ENCODE measurements at regions not wholly inside any gene's neighbourhood (a gene's known extent, or its start where the extent isn't known, plus 50 kb on each side); places are given as distances from the start of the nearest gene placed in this dataset.

DNA sequence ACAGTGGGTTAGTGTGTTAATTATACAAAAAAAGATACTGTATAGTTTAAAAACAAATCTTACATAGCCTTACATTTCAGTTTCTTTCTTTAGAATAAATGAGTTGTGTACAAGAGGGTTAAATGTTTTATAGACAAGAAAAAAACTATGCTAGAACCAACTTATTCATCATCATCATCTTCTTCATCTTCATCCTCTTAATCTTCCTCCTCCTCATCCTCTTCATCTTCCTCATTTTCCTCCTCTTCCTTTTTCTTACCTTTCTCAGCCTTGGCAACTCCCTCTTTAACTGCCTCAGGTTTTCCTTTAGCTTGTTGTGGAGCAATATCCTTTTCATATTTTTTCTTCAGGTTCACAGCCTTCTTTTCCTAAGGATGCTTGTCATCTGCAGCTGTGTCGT lies 53.7 kb downstream of the RPS12 start:
- no peak for DNase-seq

DNA sequence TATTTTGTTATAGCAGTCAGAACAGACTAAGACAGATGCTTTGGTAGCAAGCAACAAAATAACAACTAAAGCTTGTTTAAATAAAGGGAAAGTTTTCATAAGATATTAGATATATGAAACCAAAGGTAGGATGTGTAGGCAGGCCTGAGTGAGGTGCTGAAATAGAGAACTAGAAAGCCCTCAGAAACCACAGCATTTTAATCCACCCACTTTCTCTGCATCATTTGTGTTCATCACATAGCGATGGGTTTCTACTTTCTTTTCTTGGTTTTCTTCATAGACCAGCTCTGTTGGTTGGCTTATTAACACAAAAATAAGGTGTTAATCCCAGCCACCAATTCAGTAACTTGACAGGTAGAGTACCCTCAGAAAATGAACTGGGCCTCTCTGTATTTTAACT lies 58.6 kb downstream of the RPS12 start:
- DNase-seq, result no peak

GRCh38 chr6:132877003-132877402 lies 62.6 kb downstream of the RPS12 start:
- DNase-seq, result no peak

DNA sequence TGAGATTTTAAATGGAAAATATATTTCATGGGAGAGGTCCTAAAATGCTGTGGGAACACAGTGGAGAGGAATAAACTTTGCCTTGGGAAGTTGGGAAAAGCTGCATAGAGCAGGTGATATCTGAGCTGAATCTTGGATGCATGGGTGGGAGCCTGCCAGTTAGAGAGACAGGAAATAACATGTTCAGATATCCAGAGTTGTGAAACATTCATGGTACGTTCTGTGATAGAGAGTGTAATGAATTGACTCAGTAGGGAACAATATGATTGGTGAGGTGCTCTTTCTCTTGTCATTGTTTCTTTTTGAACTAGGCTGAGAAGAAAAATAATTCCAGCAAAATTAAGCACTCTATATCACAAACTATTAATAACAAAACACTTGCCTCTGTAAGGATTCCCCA lies 72.8 kb downstream of the RPS12 start:
- DNase-seq, result no peak

GRCh38 chr6:132888701-132889100 lies 74.3 kb downstream of the RPS12 start:
- no peak for DNase-seq

DNA sequence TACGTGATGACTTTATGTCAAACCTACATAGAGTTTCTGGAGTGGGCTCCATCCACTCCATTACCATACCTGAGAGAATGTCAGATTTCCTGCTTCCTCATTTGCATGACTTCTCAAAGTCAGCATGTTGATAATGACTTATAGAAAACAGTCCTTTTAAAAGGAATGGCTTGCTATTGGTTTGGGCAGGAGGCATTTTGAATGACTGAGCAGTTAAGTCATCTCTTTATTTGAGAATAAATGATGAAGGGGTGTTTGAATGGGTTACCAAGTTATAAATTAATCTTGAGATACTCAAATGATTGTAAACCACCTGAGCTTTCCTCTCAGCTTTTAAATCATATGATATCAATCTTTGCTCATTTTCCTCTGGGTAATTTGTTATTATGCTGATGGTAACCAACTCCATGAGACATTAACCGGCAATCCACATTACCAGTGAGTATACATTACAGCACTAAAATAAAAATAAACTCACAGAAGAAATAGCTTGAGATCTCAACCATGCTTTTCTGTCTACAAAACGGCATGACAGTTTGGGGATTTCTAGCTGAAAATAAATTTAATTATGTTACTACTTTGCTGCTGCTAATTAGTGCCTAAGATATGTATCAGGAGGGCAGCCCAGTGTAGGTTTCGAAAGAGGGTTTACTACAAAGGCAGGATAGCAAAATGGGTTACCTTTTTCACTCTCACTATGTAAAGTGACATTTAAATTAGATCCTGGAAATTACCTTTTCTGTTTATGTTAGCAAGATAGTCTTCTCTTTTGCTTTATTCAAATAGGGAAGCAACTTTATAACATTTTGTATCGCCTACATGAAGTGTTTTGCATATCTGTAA lies 78.8 kb downstream of the RPS12 start:
- DNase-seq, result no peak

DNA sequence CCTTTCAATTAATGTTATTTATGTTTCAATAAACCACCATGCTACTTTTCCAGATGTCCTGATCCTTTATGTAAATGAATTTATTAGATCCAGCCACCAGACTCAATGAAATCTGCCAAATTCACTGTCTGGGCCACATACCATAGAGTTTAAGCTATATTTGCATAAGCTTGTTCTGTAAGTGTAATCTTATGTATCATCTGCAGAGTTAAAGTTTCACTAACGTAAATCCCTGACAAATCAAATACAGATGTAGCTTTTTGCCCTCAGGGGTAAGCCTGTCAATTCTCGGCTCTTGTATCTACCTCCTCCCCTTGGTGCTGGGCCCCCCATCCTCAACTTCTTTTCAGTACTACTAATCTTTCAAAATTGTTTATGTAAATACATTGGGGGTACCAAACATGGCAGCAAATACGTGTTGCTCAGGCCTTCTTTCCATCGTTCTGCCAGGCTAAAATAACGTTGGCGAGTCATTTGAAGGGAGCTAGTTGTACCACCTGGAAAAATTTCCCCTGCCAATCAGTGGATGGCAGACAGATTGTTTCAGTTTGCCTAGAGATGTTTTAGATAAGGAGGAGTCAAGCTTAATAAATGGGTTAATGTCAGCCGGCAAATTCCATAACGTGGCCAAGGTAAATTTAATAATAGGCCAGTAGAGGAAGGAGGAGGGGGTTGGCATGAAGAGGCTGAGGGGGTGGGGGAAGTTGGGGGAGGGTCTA lies 79.6 kb downstream of the RPS12 start:
- DNase-seq, result no peak

GRCh38 chr6:132898376-132898775 lies 84.0 kb downstream of the RPS12 start:
- no peak for DNase-seq

DNA sequence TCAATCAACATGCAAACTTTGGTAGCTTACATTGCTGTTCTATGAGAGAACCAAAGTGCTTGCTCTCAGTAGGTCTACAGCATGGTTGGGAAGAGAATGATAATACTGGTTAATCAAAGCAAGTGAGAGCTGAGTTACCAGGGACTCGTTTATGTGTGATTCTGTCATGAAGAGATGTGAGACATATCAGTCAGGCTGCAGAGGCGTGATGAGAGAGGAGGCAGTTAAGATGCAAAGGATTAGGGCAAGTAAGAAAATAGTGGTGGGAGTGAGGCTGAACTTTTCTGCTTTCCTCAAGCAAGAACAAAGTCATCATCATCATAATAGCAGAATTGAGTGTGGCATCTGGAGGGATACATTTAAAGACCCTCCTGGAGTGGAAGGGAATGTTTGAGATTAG lies 86.5 kb downstream of the RPS12 start:
- no peak for DNase-seq

GRCh38 chr6:132902901-132903300 lies 88.5 kb downstream of the RPS12 start:
- no peak for DNase-seq

DNA sequence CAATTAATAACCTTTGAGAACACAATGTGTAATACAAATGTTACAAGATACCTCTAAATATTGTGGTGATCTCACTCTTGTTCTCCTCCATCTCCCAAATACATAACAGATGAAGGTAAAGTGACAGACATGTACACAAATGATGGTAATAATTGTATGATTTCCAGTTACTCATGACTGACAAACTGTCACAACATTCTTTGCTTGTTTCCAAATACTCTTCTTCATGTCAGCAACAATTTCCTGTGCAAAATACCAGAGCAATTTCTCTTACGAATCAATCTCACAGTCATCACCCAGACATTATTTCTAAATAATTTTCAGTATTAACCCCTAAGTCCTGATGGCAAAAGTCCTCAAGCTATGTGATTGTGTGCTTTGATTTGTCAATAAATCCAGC lies 92.9 kb downstream of the RPS12 start:
- no peak for DNase-seq

- no peak for DNase-seq
Measured at GRCh38 chr6:132907914-132908313, 93.5 kb downstream of the RPS12 start.

DNA sequence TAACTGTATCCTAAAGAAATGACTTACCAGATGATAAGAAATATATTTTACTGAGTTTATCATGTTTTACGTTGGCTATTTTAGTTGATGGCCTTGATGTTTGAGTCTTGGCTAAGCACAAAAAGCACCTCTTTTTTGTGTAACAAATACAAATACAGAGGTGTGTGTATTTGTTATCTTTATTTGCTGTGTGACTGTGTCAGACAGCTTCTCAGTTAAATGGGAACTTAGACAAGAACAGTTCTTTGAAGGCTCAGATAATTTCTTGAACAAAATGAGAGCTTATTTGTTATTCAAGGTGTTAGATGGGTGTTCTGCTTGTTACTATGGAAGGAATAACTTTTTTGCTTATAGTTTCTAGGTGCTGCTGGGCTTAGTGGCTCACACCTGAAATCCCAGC lies 95.4 kb downstream of the RPS12 start:
- no peak for DNase-seq

GRCh38 chr6:132910759-132911158 lies 96.4 kb downstream of the RPS12 start:
- no peak for DNase-seq

DNA sequence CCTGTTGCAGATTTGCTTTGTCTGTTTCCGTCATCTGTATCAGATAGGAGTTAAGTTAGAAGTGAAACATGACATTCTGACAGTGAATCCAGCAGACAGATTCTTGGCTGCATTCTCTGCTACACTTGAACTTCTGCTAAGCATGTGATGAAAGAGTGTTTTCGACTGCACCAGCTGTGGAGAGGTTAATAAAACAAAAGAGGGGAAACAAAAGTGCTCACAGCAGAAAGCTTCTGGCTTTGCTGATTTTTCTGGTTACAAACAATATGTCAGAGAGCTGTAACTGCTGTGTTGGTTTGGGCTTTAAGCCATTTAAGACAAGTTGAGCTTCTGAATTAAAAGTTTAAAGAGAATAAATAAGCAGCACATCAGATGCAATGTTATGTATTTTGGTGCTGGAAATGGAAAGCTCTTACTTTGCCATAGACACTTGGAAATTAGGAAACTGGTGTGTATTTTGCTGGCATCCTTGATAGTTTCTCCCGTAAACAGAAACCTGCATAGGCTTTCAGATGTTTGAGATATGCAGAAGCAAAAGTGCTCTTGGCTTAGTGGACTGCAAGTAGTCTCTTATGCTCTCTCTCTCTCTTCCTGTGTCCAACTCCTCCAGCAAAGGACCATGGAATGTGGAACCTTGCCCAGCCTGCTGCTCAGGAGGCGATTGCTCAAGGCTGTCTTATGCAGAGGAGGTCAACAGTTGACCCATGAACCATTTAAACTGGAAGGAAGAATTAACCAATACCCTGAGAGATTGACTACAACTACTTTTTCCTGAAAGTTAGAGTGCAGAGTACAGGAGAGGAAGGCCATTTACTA lies 104.9 kb downstream of the RPS12 start:
- DNase-seq, result no peak

DNA sequence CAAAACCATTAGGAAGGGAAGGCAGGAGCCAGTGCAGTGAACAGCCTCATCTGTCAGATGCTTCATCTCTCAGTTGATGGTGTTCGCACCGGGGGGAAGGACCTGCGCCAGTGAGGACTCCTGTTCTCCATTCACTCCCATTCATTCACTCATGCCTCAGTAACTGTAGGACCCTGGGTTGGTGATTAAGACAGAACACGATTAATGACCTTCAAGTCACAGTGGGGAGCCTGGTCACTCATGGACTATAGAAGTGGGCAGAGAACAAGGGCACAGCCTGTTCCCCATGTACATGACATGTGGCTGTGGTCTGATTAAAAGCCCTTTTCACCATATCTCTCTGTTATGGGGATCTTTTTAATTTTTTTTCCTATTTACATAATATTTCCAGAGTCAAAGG lies 113.3 kb downstream of the RPS12 start:
- no peak for DNase-seq

DNA sequence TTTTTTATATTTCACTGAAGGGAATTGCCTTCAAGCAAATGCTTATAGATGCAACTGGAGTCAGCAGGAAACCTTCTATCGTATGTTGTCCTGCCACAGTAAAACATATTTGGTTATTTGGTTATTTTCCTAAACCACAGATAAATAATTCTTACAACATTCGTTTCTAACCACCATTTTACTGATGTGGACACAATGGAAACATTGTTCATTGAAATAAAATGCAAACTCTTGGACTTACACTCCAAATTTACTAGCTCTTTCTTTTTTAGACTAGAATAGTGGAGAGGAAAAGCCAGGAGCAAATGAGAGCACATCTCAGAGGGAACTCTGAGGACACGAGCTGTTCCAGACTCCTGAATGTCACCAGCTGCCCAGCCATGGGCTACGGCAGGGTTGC lies 114.8 kb downstream of the RPS12 start:
- DNase-seq, result no peak

GRCh38 chr6:132931313-132931712 lies 116.9 kb downstream of the RPS12 start:
- DNase-seq, result no peak

DNA sequence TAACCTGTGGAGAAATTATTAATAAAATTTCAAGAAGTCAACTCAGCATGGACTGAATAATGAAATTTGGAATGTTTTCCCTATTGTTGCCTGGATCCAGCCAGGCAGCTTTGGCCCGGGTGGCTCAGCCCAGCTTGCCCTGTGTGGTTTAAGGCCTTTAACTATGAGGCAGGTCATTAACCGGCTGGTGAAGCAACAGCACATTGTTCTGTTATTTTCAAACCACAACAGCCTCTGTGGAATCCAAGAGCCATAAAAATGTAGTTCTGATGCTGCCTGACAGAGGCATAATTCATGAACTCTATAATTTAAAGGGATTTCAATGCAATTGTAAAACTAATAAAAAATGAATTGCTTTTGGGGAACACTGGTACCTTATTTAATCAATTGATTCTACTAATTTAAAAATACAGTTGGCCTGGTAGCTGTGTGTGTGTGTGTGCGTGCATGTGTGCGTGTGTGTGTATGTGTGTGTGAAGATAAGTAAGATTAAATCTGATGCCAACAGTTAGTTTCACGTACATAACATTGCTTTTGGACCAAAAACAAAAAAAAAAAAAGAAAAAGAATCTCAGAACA lies 117.7 kb downstream of the RPS12 start:
- no peak for DNase-seq

DNA sequence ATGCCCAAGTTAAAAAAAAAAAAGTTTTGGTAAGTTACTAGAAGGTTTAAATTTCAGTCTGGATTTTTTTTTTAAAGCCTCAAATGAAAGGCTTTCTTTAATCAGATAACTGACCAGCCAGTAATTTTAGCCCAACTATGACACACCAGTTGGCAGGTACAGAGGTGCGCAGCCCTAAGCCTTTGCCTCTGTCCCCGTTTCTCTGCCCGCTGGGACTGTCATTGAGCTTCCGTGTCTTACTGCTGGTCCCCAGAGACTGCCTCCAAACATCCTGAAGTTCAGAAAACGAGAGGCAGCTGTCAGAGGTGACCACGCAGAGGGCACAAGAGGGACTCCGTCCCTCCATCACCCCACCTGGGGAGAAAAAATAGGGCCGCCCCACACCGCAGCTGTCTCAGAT lies 118.2 kb downstream of the RPS12 start:
- DNase-seq, result no peak

DNA sequence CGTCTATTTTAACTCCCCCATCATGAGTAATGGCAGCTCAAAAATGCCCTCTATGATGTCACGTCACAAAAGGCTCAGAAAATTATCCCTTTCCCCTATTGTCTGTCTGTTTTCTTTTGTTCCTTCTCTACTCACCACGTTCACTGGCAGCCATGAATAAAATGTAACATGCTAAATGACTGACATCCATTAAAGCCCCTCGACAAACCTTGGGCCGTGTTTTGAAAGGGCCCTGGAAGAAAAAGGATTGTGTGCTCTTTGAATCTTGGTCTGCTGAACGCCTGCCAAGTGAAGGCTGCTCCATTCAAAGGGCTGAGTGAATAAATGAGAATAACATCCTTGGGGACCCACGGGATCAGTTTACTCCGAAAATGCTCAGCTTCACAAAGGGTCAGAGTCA lies 118.7 kb downstream of the RPS12 start:
- DNase-seq, result no peak

- DNase-seq, result no peak
Measured at GRCh38 chr6:132934496-132934895, 120.1 kb downstream of the RPS12 start.

GRCh38 chr6:132936646-132937045 lies 122.3 kb downstream of the RPS12 start:
- DNase-seq, result no peak

Data from T-helper 9 cell (primary cell).